ENCODE measurements at regions not wholly inside any gene's neighbourhood (a gene's known extent, or its start where the extent isn't known, plus 50 kb on each side); places are given as distances from the start of the nearest gene placed in this dataset.
"Not testable (repeated sequence)": the region's sequence is repeated elsewhere in the genome, so short reads cannot be mapped to it uniquely, and the experiment has no call there.

DNA sequence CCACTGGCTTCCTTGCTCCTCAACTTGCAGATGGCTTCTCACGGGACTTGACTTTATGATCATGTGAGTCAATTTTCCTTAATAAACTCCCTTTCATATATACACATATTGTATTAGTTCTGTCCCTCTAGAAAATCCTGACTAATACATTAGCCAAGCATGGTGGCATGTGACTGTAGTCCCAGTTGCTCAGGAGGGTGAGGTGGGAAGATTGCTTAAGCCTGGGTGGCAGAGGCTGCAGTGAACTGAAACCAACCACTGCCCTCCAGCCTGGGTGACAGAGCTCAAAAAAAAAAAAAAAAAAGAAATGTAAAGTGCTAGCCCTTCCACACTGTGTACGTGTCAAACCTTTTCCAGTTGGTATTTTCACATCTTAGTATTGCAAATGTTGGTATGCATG is 857.0 kb downstream of the LTN1 start:
- DNase-seq (ENCODE audit: low spot score): no peak

DNA sequence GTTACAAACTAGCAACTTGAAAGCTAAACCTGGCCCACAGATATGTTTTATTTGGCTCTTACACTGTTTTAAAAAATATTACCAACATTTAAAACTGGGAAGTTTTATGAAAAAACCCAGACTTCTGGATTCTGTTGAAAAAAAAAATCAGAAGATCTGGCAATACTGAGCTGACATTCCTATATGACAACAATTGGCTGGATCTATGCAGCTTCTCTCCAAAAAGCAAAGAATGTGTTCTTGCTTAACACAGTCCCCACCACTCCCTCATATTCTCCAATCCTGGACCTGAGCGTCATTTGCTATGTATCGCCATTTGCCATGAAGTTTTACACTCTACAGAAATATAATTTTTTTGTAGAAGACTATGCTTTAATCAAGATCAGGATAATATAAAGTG is 859.6 kb downstream of the LTN1 start:
- DNase-seq (ENCODE audit: low spot score): no peak

DNA sequence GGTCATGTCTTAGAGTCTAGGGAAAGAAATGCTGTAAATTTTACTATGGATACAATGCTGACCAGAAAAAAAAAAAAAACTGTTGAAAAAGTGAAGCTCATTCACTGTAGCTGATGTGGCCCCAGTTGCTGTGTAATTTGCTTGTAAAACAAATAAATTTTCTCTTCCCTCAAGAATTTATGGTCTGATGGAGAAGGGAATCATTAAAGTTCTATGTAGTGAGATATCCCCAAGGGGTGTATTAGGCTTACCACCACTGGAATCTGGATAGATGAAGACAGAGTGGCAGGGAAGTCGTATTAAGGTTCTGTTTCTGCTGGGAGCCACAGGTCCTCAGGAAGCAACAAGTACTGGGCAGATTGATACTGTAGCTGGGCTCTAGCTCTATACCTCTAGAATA is 860.0 kb downstream of the LTN1 start:
- DNase-seq (ENCODE audit: low spot score): no peak

DNA sequence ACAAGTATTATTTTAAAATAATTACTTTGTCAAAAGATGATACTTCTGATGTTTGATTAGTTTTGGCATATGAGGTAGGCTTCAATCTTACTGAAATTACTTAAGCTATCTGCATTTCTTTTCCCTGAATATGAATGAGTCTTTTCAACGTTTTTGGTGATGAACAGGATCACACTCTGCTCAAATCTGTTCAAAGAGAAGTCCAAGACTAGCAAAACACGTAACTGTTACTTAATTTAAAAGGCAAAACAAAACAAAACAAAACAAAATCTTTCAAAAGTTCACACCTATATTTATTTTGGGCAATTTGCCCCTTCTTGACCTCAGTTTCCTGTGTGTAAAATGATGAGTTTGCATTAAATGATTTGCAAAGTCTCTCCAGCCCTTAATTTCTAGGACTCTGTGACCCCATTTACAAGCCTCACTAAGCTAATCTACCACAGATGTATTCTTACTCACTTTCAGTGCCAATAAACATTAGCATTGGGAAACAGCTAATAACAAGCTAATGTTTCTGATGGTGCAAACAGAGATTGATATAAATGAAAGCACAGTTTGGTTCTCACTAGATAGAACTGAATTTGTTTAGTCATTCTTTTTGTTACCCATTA is 865.4 kb downstream of the LTN1 start:
- DNase-seq (ENCODE audit: low spot score): no peak

DNA sequence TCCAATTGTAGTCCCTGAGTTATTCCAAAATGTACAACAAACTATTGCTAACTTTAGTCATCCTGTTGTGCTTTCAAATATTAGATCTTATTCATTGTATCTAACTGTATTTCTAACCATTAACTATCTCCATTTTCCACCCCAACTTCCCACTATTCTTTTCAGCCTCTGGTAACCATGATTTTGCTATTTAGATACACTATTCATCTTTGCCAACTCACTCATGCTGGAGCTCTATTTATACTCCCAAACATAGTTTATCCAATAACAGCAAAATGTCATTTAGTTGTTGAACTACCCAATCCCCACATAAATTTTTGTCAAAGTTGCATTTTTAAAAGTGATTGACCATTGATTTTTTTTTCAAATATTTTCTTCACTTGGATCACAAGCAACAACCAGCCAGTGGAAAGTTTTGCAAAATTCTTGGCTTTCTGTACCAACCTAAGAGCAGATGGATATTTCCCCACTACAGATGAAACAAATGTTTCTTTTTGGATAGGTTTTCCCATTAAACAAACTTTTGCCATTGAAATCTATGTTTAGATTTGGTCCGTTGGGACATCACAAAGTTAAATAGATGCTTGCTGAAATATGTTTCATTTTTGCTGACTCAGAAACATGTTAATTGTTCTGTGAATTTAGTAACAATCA is 866.0 kb downstream of the LTN1 start:
- no peak for DNase-seq (ENCODE audit: low spot score)

DNA sequence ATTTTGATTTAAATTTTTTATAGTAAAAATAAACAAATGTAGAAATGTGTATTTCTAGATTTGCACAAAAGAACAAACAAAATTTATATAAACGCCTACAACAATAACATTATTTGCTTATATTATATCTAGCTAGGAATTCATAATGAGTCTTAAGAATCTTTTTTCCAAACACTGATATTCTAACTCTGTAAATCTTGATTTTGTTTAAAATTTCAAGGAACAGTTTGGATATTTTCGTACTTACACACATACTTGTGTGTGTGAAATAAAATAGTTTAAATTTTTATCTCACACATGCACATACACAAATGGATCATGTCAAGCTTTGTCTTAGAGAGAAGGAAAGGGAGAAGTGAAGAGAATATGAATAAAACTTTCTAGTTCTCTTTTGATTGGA is 868.1 kb downstream of the LTN1 start:
- DNase-seq (ENCODE audit: low spot score): no peak

DNA sequence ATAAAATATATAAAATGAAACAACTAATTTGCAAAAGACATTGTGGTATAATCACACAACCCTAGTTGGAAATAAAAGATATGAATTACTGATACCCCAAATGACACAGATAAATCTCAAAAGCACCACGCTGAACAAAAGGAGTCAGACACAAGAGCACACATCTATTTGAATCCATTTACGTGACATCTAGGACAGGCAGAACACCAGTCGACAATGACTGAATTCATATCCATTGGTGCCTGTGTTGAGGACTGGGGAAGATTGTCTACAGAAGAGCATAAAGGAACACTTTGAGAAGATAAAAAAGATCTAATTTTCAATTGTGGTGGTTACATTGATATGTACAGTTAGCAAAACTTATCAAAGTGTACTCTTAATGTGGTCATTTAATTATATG is 874.1 kb downstream of the LTN1 start:
- DNase-seq (ENCODE audit: low spot score): no peak

DNA sequence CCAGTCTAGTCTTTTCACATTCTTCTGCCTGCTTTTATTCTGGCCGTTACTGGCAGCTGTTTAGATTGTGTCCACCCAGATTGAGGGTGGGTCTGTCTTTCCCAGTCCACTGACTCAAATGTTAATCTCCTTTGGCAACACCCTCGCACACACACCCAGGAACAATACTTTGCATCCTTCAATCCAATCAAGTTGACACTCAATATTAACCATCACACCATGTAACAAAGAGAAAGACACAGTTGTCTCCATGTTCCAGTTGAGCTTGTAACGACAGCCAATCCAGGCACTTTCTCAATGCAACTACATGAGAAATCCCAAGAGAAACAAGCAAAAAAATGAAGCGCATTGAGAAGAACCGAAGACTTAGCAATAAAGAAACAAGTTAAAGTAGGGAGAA is 877.7 kb downstream of the LTN1 start:
- DNase-seq (ENCODE audit: low spot score): not testable (repeated sequence)

DNA sequence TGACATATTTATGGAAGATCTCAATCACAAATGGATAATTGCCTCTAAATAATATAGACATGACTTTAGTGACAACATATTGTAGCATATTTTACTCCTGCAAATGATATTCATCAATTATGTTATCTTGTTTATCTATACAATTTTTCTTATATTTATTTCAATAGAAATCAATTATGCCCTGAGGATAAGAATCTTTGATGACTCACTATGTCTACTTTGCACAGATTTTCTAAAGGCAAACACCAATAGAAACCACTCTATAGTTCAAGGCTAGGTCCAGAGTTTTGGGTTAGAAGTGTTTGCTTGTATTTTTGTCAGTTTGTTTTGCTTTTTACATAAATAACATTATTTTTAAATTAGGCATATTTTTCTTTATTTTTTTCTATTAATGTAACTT is 879.0 kb downstream of the LTN1 start:
- DNase-seq (ENCODE audit: low spot score): no peak

DNA sequence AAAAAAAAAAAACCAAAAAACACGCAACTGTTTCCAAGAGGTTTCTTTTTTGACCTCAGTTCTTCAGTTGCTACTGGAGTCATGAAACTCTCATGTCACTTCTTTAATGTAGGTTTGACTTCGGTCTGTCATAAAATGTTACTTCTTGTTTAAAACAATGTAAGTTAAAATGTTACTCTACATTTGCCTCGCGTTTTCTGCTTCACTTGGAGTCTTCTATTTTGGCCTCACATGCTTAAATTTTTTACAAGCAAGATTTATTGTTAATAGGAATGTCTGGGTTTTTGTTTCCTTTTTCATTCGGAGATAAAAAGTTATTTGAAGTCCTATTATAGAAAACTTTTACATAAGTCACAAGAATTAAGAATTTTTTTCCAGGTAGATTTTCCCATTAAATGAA is 880.2 kb downstream of the LTN1 start:
- no peak for DNase-seq (ENCODE audit: low spot score)

DNA sequence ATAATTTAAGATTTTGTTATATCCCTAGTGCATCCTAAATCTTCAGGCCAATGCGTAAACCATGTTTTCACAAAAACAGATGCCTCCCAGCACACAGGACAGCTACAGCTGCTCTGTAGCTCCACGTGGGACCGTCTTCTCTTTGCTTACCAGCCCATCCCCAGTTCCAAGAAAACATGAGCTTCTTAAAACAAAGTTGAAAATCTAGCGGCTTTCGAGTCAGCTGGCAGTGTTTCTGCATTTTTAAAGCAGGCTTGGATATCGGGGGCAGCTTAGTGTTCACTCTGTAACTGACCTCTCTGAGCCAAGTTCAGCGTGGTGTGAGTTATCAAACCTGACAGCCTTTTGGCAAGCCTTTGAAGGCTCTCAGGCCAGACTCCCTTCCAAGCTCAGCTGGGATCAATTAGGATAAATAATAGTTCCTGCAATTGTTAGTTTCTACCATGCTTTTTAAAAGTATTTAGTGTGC is 881.5 kb downstream of the LTN1 start:
- DNase-seq (ENCODE audit: low spot score): no peak

DNA sequence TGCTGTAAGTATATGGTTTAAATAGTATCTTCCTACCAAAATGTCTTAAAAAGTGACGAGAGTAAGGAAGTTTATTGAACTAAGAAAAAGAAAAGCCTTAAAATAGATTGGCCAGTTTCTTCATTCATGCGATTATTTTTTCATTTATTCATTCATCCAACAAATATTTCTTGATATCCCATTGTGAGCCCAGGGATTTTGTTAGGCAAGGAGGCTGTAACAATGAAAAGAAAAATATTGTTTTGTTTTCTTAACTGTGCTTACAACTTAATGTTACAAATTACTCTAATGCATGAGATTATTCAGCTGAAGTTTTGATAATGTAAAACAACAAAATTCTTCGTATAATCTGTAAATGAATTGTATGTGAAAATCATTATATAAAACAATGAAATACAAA is 882.0 kb downstream of the LTN1 start:
- no peak for DNase-seq (ENCODE audit: low spot score)

DNA sequence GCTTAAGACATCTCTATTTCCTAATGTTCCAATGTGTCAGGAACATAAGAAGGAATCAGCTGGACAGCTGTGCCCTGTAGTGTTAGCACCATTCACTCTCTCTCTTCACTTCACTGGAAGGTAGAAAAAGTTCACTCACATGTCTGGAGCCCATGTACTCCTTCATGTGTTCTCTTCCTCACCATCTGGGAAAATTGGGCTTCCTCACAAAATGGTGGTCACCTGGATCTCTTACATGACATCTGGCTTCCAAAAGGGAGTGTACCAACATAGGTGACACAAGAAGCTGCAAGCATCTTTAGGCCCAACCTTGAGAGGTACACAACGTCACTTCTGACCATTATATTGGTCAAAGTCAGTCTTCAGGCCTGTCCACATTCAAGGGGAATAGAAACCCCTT is 882.6 kb downstream of the LTN1 start:
- DNase-seq (ENCODE audit: low spot score): no peak

DNA sequence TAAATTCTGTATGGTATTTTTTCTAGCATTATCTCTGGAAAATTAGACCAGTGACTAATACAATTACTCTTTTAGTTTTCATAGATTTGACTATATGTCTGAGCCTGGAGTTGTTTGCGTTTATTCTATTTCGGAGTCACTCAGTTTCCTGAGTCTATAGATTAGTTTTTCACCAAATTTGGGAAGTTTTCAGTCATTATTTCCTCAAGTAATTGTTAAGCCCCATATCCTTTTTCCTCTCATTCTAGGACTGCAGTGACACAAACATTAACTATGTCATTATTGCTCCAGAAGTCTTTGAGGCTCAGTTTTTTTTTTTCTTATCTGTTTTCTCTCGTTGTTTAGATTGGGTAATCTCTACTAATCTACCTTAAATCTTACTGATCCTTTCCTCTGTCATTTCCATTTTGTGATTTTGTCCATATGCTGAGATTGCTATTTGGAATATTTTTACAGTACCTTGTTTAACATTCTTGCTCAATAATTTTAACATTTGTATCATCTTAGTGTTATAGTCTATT is 886.2 kb downstream of the LTN1 start:
- DNase-seq (ENCODE audit: low spot score): no peak

DNA sequence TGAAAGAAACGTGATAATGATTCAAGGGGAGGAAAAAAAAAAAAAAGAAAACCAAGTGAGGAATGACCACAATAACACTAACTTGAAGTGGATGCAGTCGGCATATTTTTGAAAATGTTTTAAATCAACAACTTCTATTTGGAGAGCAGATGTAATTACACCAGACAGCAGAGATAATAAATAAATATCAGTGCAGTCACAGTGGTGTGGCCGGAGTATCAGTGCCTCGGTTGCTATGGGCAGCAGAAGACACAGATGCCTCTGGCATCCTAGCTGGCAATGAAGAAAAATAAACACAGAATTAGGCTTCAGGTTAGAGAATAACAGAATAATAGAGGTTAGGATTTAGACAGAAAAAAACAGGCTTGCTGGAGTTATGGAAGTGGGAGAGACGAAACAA is 888.3 kb downstream of the LTN1 start:
- DNase-seq (ENCODE audit: low spot score): no peak

DNA sequence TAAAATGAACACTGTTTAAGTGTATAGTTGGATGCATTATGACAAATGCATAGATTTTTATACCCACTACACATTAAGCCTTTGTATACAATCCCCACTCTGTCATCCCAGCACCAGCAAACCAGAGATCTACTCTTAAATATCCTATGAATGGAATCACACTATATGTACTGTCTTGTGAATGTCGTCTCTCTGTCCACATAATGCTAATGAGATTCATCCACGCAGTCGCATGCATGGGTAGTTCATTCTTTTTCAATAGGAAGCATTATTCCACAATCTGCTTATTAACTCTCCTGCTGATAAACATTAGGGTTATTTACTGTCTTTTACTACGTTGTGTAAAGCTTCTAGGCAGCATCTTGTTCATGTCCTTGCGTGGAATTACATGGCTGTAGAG is 892.3 kb downstream of the LTN1 start:
- no peak for DNase-seq (ENCODE audit: low spot score)

DNA sequence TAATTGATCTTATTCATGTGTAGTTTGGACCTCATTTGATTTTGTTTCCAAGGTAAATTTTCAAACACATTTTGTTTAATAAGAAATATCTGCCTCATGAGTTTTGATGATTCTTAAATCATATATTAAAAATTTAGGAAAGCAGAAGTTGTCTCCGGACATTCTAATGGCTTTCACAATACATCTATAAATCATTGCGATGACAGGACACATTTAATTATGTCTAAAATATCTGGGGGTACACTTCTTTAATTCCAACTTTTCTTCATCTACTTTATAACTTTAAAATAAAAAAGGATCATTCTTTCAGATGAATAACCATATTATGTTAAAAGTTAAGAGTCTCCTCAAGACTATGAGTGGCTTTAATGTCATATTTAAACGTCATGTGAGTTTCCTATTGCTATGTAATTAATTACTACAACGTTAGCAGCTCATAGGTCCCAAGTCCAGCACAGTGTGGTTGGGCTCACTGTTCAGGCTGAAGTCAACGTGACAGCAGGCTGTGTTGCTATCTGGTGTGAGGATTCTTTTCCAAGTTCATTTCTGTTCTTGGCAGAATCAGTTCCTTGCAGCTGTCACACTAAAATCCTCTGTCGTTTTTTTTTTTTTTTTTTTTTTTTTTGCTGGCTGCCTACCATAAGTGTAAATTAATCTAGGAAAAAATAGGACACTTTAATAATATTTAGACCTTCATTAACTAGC is 893.5 kb downstream of the LTN1 start:
- DNase-seq (ENCODE audit: low spot score): no peak

DNA sequence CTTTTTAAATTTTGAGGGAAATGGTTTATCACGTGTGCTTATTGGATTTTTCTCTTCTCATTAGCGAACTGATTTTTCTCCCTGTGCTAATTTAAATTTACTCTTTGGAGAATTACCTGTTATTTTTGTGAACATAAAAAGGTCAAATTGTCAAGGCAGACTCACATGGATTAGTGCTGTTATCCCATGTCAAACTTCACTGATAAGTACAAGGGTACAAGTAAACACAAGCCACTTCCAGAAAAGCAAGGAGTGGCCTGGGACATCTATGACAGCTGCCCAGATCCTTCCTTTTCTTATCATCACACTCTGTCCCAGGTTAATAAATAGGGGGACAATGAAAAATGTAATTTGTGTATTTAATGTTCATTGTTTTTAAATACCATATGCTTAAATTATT is 901.2 kb downstream of the LTN1 start:
- DNase-seq (ENCODE audit: low spot score): no peak

DNA sequence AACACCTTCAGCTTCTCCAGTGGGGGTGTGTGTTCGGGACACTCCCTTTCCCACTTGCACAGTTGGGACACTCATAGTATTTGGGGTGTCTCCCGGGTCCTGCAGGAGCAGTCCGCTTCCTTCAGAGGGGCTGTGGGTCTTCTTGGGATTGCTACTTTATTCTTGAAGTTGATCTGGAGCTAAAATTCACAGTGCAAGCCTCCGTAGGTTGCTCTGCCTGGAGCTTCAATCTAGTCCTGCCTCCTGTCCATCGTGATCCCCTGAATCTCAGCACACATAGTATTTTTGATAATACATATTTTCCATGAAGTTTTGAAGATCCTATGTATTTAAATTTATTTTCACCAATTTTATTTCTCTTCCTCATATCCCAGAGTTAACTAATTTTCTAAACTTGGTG is 902.1 kb downstream of the LTN1 start:
- no peak for DNase-seq (ENCODE audit: low spot score)

DNA sequence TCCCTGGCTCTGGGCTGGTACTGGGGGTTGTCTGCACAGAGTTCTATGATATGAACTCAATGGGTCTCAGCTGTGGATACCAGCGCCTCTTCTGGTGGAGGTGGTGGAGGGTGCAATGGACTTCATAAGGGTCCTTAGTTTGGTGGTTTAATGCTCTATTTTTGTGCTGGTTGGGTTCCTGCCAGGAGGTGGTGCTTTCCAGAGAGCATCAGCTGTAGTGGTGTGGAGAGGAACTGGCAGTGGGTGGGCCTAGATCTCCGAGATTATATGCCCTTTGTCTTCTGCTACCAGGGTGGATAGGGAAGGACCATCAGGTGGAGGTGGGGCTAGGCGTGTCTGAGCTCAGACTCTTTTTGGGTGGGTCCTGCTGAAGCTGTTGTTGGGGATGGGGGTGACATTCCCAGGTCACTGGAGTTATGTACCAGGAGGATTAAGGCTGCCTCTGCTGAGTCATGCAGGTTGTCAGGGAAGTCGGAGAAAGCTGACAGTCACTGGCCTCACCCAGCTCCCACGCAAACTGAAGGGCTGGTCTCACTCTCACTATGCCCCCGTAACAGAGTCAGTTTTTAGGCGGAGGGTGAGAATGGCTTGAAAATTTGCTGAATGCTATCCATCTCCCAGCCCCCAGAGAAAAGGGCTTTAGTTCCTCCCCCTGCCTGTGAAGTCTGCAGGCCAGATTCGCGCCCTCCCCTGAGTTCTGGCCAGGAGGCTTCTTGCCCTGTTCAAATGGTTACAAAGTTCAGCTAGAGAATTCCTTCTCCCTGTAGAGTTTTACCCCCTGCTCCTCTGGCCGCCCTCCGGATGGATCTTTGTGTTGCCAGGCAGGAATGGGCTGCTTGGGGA is 902.9 kb downstream of the LTN1 start:
- peak; percentile 23 for DNase-seq (ENCODE audit: low spot score)

DNA sequence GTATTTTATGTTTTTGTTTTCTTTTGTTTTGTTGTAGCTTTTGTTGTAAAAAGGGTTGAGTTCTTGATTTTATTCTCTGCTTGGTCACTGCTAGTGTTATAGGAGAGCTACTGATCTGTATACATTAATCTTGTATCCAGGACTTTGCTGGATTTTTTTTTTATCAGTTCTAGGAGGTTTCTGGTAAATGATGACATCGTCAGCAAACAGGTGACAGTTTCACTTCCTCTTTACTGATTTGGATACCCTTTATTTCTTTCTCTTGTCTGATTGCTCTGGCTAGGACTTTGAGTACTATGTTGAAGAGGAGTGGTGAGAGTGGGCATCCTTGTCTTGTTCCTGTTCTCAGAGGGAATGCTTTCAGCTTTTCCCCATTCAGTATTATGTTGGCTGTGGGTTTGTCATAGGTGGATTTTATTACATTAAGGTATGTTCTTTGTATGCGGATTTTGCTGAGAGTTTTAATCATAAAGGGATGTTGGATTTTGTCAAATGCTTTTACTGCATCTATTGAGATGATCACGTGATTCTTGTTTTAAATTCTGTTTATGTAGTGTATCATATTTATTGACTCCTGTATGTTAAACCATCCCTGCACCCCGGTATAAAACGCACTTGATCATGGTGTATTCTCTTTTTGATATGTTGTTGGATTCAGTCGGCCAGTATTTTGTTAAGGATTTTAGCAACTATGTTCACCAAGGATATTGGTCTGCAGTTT is 905.7 kb downstream of the LTN1 start:
- DNase-seq (ENCODE audit: low spot score): no peak

DNA sequence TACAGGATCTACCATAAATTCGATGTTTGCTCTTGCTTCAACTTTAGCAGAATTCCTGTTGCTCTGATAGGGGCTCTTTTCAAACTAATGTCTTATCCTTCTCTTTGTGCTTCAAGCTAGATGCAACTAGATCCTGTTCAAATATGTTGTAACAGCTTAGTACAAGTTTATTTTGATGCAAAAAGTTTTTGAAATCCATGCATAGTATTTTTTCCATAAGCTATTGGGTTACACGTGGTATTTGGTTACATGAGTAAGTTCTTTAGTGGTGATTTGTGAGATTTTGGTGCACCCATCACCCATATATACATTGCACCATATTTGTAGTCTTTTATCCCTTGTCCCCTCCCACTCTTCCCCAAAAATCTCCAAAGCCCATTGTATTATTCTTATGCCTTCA is 907.7 kb downstream of the LTN1 start:
- no peak for DNase-seq (ENCODE audit: low spot score)

Measured in A172 (cell line).